Neural cell (in vitro differentiated cells): ENCODE measurements at regions not wholly inside any gene's neighbourhood (a gene's known extent, or its start where the extent isn't known, plus 50 kb on each side); places are given as distances from the start of the nearest gene placed in this dataset.

Experiments used
- EP300 ChIP-seq: fragments of 450-650 bp; conservative IDR thresholded peaks from 2 replicates; pipeline ENCODE4 v1.6.1; 2014; ENCODE audit warnings: antibody characterized with exemption, mild to moderate bottlenecking, moderate library complexity; ENCODE audit not compliant: poor library complexity, severe bottlenecking
- EZH2 ChIP-seq: fragments of 200-600, 300-800 bp; shearing (Covaris generic), sonication (generic); IDR thresholded peaks from 2 replicates; pipeline ENCODE4 v1.6.1; 2014; ENCODE audit warnings: antibody characterized with exemption, low read length, borderline replicate concordance, mild to moderate bottlenecking; ENCODE audit not compliant: insufficient read depth, poor library complexity, severe bottlenecking
- MXI1 ChIP-seq: fragments of 450-650 bp; conservative IDR thresholded peaks from 2 replicates; pipeline ENCODE4 v1.6.1; 2014; ENCODE audit warnings: antibody characterized with exemption, mild to moderate bottlenecking; ENCODE audit not compliant: poor library complexity, severe bottlenecking
- RAD21 ChIP-seq: fragments of 450-650 bp; conservative IDR thresholded peaks from 2 replicates; pipeline ENCODE4 v1.6.1; 2014; ENCODE audit warnings: antibody characterized with exemption, mild to moderate bottlenecking, moderate library complexity
- TF ChIP-seq, protein P1 (sequence below): fragments of 450-650 bp; IDR thresholded peaks from 2 replicates; pipeline ENCODE4 v1.5.1; 2014; ENCODE audit warnings: antibody characterized with exemption, mild to moderate bottlenecking, moderate library complexity; ENCODE audit not compliant: poor library complexity, severe bottlenecking

DNA sequence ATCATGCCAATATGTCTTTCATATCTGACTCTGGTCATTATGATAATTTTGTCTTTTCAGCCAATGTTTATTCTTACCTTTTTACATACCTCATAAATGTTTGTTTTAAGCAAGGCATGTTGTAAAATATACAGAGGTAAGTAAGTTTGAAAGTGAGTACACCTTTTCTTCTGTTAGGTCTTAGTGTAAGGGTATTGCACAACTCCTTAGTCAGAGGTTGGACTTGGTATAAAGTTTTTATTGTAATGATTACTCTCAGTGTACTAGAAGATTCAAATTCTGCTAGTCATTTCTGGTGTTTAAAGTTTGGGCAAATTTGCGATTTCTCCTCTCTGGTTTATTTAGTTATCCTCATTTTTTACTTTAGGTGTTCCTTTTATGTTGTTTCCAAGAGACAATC is 564.3 kb upstream of the FSIP2 start:
- TF ChIP-seq EZH2 (no peak), RAD21 (no peak), EP300 (no peak), MXI1 (no peak)
- TF ChIP-seq, protein P1, sequence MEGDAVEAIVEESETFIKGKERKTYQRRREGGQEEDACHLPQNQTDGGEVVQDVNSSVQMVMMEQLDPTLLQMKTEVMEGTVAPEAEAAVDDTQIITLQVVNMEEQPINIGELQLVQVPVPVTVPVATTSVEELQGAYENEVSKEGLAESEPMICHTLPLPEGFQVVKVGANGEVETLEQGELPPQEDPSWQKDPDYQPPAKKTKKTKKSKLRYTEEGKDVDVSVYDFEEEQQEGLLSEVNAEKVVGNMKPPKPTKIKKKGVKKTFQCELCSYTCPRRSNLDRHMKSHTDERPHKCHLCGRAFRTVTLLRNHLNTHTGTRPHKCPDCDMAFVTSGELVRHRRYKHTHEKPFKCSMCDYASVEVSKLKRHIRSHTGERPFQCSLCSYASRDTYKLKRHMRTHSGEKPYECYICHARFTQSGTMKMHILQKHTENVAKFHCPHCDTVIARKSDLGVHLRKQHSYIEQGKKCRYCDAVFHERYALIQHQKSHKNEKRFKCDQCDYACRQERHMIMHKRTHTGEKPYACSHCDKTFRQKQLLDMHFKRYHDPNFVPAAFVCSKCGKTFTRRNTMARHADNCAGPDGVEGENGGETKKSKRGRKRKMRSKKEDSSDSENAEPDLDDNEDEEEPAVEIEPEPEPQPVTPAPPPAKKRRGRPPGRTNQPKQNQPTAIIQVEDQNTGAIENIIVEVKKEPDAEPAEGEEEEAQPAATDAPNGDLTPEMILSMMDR: no peak
